AML-193 (cell line): ENCODE measurements at regions not wholly inside any gene's neighbourhood (a gene's known extent, or its start where the extent isn't known, plus 50 kb on each side); places are given as distances from the start of the nearest gene placed in this dataset.
"Not testable (repeated sequence)": the region's sequence is repeated elsewhere in the genome, so short reads cannot be mapped to it uniquely, and the experiment has no call there.

Experiments used
- DNase-seq, 2 experiments: peaks; one replicate each; lab custom pipeline; 2025; lab: John Stamatoyannopoulos, UW

GRCh38 chr1:112099979-112100378 lies 110.5 kb upstream of the KCND3 start:
- no peak for DNase-seq

GRCh38 chr1:112105557-112105956 lies 116.1 kb upstream of the KCND3 start:
- DNase-seq, result no peak

GRCh38 chr1:112110031-112110430 lies 120.6 kb upstream of the KCND3 start:
- no peak for DNase-seq

GRCh38 chr1:112111734-112112133 lies 122.3 kb upstream of the KCND3 start:
- DNase-seq, result no peak

- DNase-seq, result no peak
Observed at GRCh38 chr1:112114540-112114939, 125.1 kb upstream of the KCND3 start.

GRCh38 chr1:112126598-112126997 lies 137.1 kb upstream of the KCND3 start:
- no peak for DNase-seq

GRCh38 chr1:112127606-112128005 lies 138.1 kb upstream of the KCND3 start:
- not testable (repeated sequence) for DNase-seq

GRCh38 chr1:112133487-112133886 lies 144.0 kb upstream of the KCND3 start:
- no peak for DNase-seq

GRCh38 chr1:112140743-112141142 lies 151.3 kb upstream of the KCND3 start:
- no peak for DNase-seq

- DNase-seq, result no peak
Observed at GRCh38 chr1:112141301-112141700, 151.8 kb upstream of the KCND3 start.

- no peak for DNase-seq
Observed at GRCh38 chr1:112141923-112142322, 152.5 kb upstream of the KCND3 start.

GRCh38 chr1:112143871-112144441 lies 154.5 kb upstream of the KCND3 start:
- DNase-seq, result no peak

GRCh38 chr1:112144733-112145426 lies 155.4 kb upstream of the KCND3 start:
- no peak for DNase-seq

GRCh38 chr1:112146201-112146715 lies 156.8 kb upstream of the KCND3 start:
- DNase-seq, result no peak

GRCh38 chr1:112160214-112160613 lies 170.7 kb upstream of the KCND3 start:
- not testable (repeated sequence) for DNase-seq

- no peak for DNase-seq
Observed at GRCh38 chr1:112165375-112165774, 175.9 kb upstream of the KCND3 start.

GRCh38 chr1:112169517-112169916 lies 180.0 kb upstream of the KCND3 start:
- DNase-seq, result no peak

- DNase-seq, result peak; percentile 18 to 46
Observed at GRCh38 chr1:112172294-112172882, 182.9 kb upstream of the KCND3 start.

GRCh38 chr1:112177314-112177713 lies 187.8 kb upstream of the KCND3 start:
- no peak for DNase-seq

GRCh38 chr1:112188611-112189010 lies 199.1 kb upstream of the KCND3 start:
- no peak for DNase-seq

- DNase-seq, result no peak
Observed at GRCh38 chr1:112196008-112196588, 199.9 kb upstream of the CTTNBP2NL start.

GRCh38 chr1:112196731-112197130 lies 199.3 kb upstream of the CTTNBP2NL start:
- DNase-seq, result no peak

- no peak for DNase-seq
Observed at GRCh38 chr1:112209493-112209892, 186.5 kb upstream of the CTTNBP2NL start.
